Nephron (organoid): ENCODE measurements at regions not wholly inside any gene's neighbourhood (a gene's known extent, or its start where the extent isn't known, plus 50 kb on each side); places are given as distances from the start of the nearest gene placed in this dataset.
A peak's percentile ranks its signal among the peaks of the same experiment; 100 is the strongest.

Source experiments
- H3K27ac Mint-ChIP-seq, 3 experiments: 2 replicates each; pipeline ENCODE4 v1.8.0; 2020; ENCODE audit warnings: mixed read lengths in 3 of 3, mild to moderate bottlenecking in 2 of 3, moderate library complexity in 1 of 3
- H3K27me3 Mint-ChIP-seq: 2 replicates; pipeline ENCODE4 v1.8.0; 2021; ENCODE audit warnings: low read depth, mild to moderate bottlenecking, moderate library complexity, mixed read lengths
- H3K36me3 Mint-ChIP-seq: 2 replicates; pipeline ENCODE4 v1.8.0; 2020; ENCODE audit warnings: low read depth, mixed read lengths
- H3K4me1 Mint-ChIP-seq: 2 replicates; pipeline ENCODE4 v1.8.0; 2020; ENCODE audit warnings: mixed read lengths
- H3K4me3 Mint-ChIP-seq, 3 experiments: 2 replicates each; pipeline ENCODE4 v1.8.0; 2020; ENCODE audit warnings: mild to moderate bottlenecking in 3 of 3, mixed read lengths in 3 of 3, moderate library complexity in 2 of 3
- H3K9me3 Mint-ChIP-seq: 2 replicates; pipeline ENCODE4 v1.8.0; 2020; ENCODE audit warnings: mixed read lengths
- TF ChIP-seq, protein P1 (sequence below), 3 experiments: fragments of 200-600 bp; sonication (generic); IDR thresholded peaks; one replicate each; pipeline ENCODE4 v1.5.0; 2021; ENCODE audit warnings: antibody characterized with exemption in 3 of 3; ENCODE audit not compliant: unreplicated experiment in 3 of 3

DNA sequence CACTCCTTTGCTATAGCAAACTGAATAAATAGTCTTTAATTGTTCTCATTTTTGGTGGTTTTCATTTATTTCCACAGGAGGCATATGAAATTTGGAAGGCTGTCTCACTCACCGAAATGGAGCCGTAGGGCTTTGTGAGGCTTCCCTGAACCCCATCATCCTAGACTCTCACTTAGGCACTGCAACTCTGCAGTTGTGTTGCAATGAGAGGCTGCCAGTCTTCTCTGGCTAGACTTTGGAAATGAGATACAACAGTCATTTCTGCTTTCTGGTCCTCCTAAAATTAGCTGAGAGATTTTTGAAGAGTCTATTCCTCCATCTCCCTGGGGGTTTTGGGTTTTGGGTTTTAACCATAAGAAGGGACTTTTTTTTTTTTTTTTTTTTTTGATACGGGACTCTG is 146.5 kb downstream of the SH3BGRL start:
- TF ChIP-seq, protein P1, sequence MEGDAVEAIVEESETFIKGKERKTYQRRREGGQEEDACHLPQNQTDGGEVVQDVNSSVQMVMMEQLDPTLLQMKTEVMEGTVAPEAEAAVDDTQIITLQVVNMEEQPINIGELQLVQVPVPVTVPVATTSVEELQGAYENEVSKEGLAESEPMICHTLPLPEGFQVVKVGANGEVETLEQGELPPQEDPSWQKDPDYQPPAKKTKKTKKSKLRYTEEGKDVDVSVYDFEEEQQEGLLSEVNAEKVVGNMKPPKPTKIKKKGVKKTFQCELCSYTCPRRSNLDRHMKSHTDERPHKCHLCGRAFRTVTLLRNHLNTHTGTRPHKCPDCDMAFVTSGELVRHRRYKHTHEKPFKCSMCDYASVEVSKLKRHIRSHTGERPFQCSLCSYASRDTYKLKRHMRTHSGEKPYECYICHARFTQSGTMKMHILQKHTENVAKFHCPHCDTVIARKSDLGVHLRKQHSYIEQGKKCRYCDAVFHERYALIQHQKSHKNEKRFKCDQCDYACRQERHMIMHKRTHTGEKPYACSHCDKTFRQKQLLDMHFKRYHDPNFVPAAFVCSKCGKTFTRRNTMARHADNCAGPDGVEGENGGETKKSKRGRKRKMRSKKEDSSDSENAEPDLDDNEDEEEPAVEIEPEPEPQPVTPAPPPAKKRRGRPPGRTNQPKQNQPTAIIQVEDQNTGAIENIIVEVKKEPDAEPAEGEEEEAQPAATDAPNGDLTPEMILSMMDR (IDR thresholded peaks at IDR 0.05; ENCODE audit: unreplicated experiment in 3 of 3) = no peak
- Mint-ChIP-seq H3K4me3 (no peak overlapping the region), H3K4me1 (no peaks in the 10 kb centered on the region)

DNA sequence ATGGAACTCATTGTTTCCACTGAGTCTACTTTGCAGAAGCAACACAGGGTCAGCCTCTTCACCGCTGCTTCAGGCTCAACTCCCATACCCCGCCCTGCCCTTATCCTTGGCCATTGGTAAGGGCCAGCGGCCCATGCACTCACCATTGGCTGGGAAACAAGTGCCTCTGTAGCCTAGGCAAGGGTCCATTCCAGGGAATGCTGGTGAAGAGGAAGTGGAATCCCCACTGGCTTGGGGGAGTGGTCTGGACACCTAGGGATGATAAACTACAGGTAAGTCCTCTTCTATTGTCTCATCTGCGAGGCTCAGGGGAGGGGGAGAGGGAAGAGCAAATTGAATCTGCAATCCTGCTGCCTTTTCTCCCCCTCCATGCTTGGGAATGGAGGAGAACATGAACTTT is 153.1 kb downstream of the SH3BGRL start:
- Mint-ChIP-seq H3K27ac (no peak overlapping the region), H3K9me3 (peaks cover 14% of the 10 kb centered on the region), H3K36me3 (no peaks in the 10 kb centered on the region), H3K4me3 (no peak overlapping the region), H3K27me3 (no peaks in the 10 kb centered on the region), H3K4me1 (no peaks in the 10 kb centered on the region)
- TF ChIP-seq, protein P1 (IDR thresholded peaks at IDR 0.05; ENCODE audit: unreplicated experiment in 3 of 3) = no peak

More for the DNA sequence above, 146.5 kb downstream of the SH3BGRL start:
- Mint-ChIP-seq H3K27ac (no peak overlapping the region), H3K9me3 (peaks cover 15% of the 10 kb centered on the region), H3K36me3 (peaks cover 5% of the 10 kb centered on the region), H3K27me3 (no peaks in the 10 kb centered on the region)

DNA sequence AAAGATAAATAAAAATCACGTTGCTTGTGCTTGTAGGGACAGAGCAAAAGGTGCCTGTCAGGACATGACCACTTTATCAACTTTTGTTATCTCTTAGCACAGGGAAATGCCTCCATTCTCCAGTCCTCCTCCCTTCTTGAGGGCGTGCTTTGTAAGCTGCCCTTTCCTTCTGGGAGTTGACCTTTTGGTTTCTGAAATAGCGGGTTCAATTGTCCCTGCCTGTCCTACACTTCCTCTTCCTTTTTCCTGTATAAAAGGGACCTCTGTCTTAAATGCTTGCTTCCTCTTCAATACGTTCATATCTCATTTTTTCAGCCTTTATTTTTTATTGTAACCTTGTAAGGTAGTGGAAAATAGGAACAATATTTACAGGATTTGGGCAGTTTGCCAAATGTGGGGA is 153.5 kb downstream of the SH3BGRL start:
- H3K4me1 Mint-ChIP-seq = no peaks in the 10 kb centered on the region
- H3K36me3 Mint-ChIP-seq = no peaks in the 10 kb centered on the region
- H3K4me3 Mint-ChIP-seq = no peak overlapping the region
- no peaks in the 10 kb centered on the region for H3K27me3 Mint-ChIP-seq
- TF ChIP-seq, protein P1 (IDR thresholded peaks at IDR 0.05; ENCODE audit: unreplicated experiment in 3 of 3) = no peak
- peaks cover 14% of the 10 kb centered on the region for H3K9me3 Mint-ChIP-seq
- H3K27ac Mint-ChIP-seq = no peak overlapping the region

DNA sequence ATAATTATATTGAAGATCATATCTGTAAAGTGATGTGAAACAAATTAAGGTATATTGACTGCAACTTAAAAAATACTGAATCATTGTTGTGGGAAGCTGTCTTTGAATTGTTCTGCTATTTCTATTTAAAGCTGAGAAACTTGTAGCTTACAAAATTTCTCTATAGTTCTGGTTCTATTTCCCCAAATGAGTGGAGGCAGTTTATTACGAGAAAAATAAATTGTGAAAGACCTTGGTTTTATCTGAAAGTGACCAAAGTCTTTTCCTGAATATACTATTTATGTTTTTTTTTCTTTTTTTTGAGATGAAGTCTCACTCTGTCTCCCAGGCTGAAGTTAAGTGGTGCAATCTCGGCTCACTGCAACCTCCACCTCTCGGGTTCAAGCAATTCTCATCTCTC is 165.4 kb downstream of the SH3BGRL start:
- Mint-ChIP-seq H3K27me3 (no peaks in the 10 kb centered on the region), H3K4me1 (no peaks in the 10 kb centered on the region), H3K36me3 (no peaks in the 10 kb centered on the region), H3K9me3 (no peaks in the 10 kb centered on the region), H3K27ac (no peak overlapping the region), H3K4me3 (no peak overlapping the region)
- TF ChIP-seq, protein P1 (IDR thresholded peaks at IDR 0.05; ENCODE audit: unreplicated experiment in 3 of 3) = no peak

DNA sequence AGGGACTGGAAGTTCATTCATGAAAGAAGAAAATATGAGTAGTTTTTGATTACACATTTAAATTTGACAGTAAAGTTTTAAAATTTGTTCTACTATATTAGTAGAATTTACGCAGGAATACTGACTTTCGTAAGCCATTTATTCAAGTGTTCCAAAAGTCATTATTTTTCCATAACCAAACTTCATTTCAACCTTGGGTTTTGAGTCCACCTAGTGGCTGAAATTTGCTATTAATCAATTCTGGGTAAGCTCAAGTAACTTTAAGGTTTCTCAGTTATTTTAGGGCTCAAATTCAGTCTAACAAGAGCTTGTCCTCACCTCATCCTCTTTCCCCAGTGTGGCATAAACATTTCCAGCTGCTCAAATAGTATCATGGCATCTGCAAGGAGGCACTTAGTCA is 175.4 kb downstream of the SH3BGRL start:
- Mint-ChIP-seq H3K36me3 (no peaks in the 10 kb centered on the region), H3K4me1 (no peaks in the 10 kb centered on the region), H3K27ac (no peak overlapping the region), H3K27me3 (no peaks in the 10 kb centered on the region), H3K4me3 (no peak overlapping the region), H3K9me3 (no peaks in the 10 kb centered on the region)
- TF ChIP-seq, protein P1 (IDR thresholded peaks at IDR 0.05; ENCODE audit: unreplicated experiment in 3 of 3) = peak; percentile 43 to 61 (median 44)

DNA sequence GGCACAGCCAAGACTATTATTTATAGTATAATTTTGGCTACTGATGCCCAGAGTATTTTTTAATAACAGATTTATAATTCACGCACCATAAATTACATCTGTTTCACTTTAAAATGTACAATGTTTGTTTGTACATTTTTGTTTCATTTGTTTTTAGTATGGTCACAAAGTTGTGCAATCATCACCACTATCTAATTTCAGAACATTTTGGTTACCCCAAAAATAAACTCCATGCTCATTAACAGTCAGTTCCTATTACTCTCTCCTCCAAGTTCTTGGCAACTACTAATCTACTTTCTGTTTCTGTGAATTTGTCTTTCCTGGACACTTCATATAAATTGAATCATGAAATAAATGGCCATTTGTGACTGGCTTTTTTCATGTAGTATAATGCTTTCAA is 176.7 kb downstream of the SH3BGRL start:
- TF ChIP-seq, protein P1 (IDR thresholded peaks at IDR 0.05; ENCODE audit: unreplicated experiment in 3 of 3) = no peak
- Mint-ChIP-seq H3K36me3 (no peaks in the 10 kb centered on the region), H3K4me1 (no peaks in the 10 kb centered on the region), H3K27ac (no peak overlapping the region), H3K9me3 (no peaks in the 10 kb centered on the region), H3K27me3 (no peaks in the 10 kb centered on the region), H3K4me3 (no peak overlapping the region)
